H1 (cell line): ENCODE measurements at regions not wholly inside any gene's neighbourhood (a gene's known extent, or its start where the extent isn't known, plus 50 kb on each side); places are given as distances from the start of the nearest gene placed in this dataset.

Source experiments
- CTCF ChIA-PET: fragments of 300-600 bp; sonication (Branson Sonifier 250); formaldehyde crosslinking; loops from one replicate; lab custom pipeline; 2021; ENCODE audit not compliant: partially characterized antibody; lab: Charles Lee
- POLR2A ChIA-PET: fragments of 300-600 bp; sonication (Branson Sonifier 250); formaldehyde crosslinking; loops from one replicate; lab custom pipeline; 2021; ENCODE audit warnings: inconsistent platforms; ENCODE audit not compliant: partially characterized antibody; lab: Charles Lee
- DNase-seq, 2 experiments: peaks; one replicate each; pipeline versions ENCODE4 v3.0.0 to v3.0.0-alpha.2; 2010 to 2022; ENCODE audit warnings: low spot score in 2 of 2, low read depth in 1 of 2, mixed read lengths in 1 of 2
- FAIRE-seq: peaks from 2 replicates; lab custom pipeline; 2011; peaks lifted over from hg19 to GRCh38; lab: Jason Lieb, UNC
- H2AFZ ChIP-seq: 2 replicates; pipeline ENCODE4 v1.8.1; 2012; ENCODE audit warnings: low read length, inconsistent platforms
- H2AK5ac ChIP-seq: 2 replicates; pipeline ENCODE4 v1.6.1; 2013; ENCODE audit warnings: low read depth, low read length
- H2BK120ac ChIP-seq: replicated peaks from 2 replicates; pipeline ENCODE3; 2013; ENCODE audit warnings: low read depth, low read length, inconsistent platforms
- H2BK12ac ChIP-seq: 2 replicates; pipeline ENCODE4 v1.6.1; 2013; ENCODE audit warnings: low read depth, low read length
- H2BK15ac ChIP-seq: 2 replicates; pipeline ENCODE4 v1.6.1; 2013; ENCODE audit warnings: low read length
- H2BK20ac ChIP-seq: 2 replicates; pipeline ENCODE4 v1.6.1; 2013; ENCODE audit warnings: low read length
- H2BK5ac ChIP-seq: 2 replicates; pipeline ENCODE4 v1.6.1; 2013; ENCODE audit warnings: low read depth, low read length
- H3K14ac ChIP-seq: 2 replicates; pipeline ENCODE4 v1.6.1; 2013; ENCODE audit warnings: inconsistent platforms; ENCODE audit not compliant: insufficient read length
- H3K18ac ChIP-seq: 2 replicates; pipeline ENCODE4 v1.6.1; 2013; ENCODE audit warnings: low read length; ENCODE audit errors: extremely low read depth
- H3K23ac ChIP-seq: 2 replicates; pipeline ENCODE4 v1.6.1; 2013; ENCODE audit warnings: inconsistent platforms; ENCODE audit not compliant: insufficient read length
- H3K23me2 ChIP-seq: 2 replicates; pipeline ENCODE4 v1.6.1; 2013; ENCODE audit warnings: low read depth, low read length
- H3K27ac ChIP-seq: 2 replicates; pipeline ENCODE4 v1.6.1; 2011; ENCODE audit warnings: low read depth, low read length, inconsistent platforms
- H3K27me3 ChIP-seq, 4 experiments: replicated peaks in 1 of 4; 1 replicate in 1 of 4; 2 replicates in 3 of 4; pipeline versions ENCODE4 v1.6.1 to v1.8.1; 2011 to 2013; ENCODE audit warnings: low read length in 3 of 4, mild to moderate bottlenecking in 3 of 4, inconsistent platforms in 2 of 4, mixed read lengths in 2 of 4, moderate library complexity in 1 of 4; ENCODE audit not compliant: control insufficient read depth in 3 of 4, insufficient read depth in 3 of 4; ENCODE audit errors: extremely low read depth in 1 of 4
- H3K36me3 ChIP-seq, 4 experiments: 2 replicates each; pipeline versions ENCODE4 v1.6.1 to v1.8.1; 2011 to 2013; ENCODE audit warnings: mild to moderate bottlenecking in 4 of 4, low read length in 3 of 4, moderate library complexity in 2 of 4, control low read depth in 1 of 4, inconsistent platforms in 1 of 4; ENCODE audit not compliant: insufficient read depth in 4 of 4, control insufficient read depth in 2 of 4
- H3K4ac ChIP-seq: replicated peaks from 2 replicates; pipeline ENCODE3; 2013; ENCODE audit warnings: low read length, low read depth, mixed read lengths, inconsistent platforms; ENCODE audit not compliant: insufficient read length
- H3K4me1 ChIP-seq, 4 experiments: replicated peaks in 1 of 4; 1 replicate in 1 of 4; 2 replicates in 3 of 4; pipeline versions ENCODE4 v1.6.1 to v1.8.1; 2011 to 2013; ENCODE audit warnings: low read length in 3 of 4, inconsistent platforms in 2 of 4, mixed read lengths in 1 of 4; ENCODE audit not compliant: insufficient read depth in 4 of 4, control insufficient read depth in 3 of 4
- H3K4me2 ChIP-seq, 2 experiments: 2 replicates each; pipeline versions ENCODE4 v1.6.1 to v1.8.1; 2011 to 2013; ENCODE audit warnings: low read depth in 2 of 2, low read length in 2 of 2, control low read depth in 1 of 2, inconsistent platforms in 1 of 2, mild to moderate bottlenecking in 1 of 2; ENCODE audit not compliant: insufficient read depth in 1 of 2
- H3K4me3 ChIP-seq, 4 experiments: fragments of 200-600, 300-600 bp in 1 of 4; sonication (generic), shearing (Covaris generic), sonication (Bioruptor Twin) in 1 of 4; 2 replicates each; pipeline versions ENCODE4 v1.5.1 to v1.8.1; 2011 to 2016; ENCODE audit warnings: low read length in 4 of 4, low read depth in 3 of 4, control low read depth in 2 of 4, inconsistent platforms in 2 of 4, mild to moderate bottlenecking in 2 of 4, mixed read lengths in 1 of 4, moderate library complexity in 1 of 4; ENCODE audit not compliant: insufficient read depth in 2 of 4; ENCODE audit errors: extremely low read depth in 1 of 4
- H3K56ac ChIP-seq: replicated peaks from 2 replicates; pipeline ENCODE3; 2013; ENCODE audit warnings: low read depth, mild to moderate bottlenecking, mixed read lengths, low read length, inconsistent platforms; ENCODE audit not compliant: insufficient read length
- H3K79me1 ChIP-seq: 2 replicates; pipeline ENCODE4 v1.6.1; 2013; ENCODE audit warnings: low read depth, low read length, control low read depth
- H3K79me2 ChIP-seq, 2 experiments: 2 replicates each; pipeline versions ENCODE4 v1.6.1 to v1.8.1; 2012 to 2013; ENCODE audit warnings: low read length in 2 of 2, mild to moderate bottlenecking in 2 of 2, inconsistent platforms in 1 of 2; ENCODE audit not compliant: insufficient read depth in 2 of 2, control insufficient read depth in 1 of 2
- H3K9ac ChIP-seq, 4 experiments: replicated peaks in 1 of 4; 1 replicate in 1 of 4; 2 replicates in 3 of 4; pipeline versions ENCODE4 v1.6.1 to v1.8.1; 2011 to 2013; ENCODE audit warnings: low read depth in 3 of 4, low read length in 3 of 4, control low read depth in 2 of 4, mild to moderate bottlenecking in 2 of 4, moderate library complexity in 2 of 4, inconsistent platforms in 1 of 4; ENCODE audit errors: extremely low read depth in 1 of 4
- H3K9me3 ChIP-seq, 2 experiments: 2 replicates each; pipeline versions ENCODE4 v1.6.1 to v1.8.1; 2012 to 2013; ENCODE audit warnings: mild to moderate bottlenecking in 2 of 2, moderate library complexity in 2 of 2, control low read depth in 1 of 2, inconsistent platforms in 1 of 2, low read depth in 1 of 2, low read length in 1 of 2, mixed read lengths in 1 of 2; ENCODE audit not compliant: insufficient read depth in 2 of 2
- H4K20me1 ChIP-seq, 2 experiments: replicated peaks in 1 of 2; 2 replicates each; pipeline versions ENCODE3 to v1.8.1; 2011 to 2013; ENCODE audit warnings: inconsistent platforms in 2 of 2, low read length in 2 of 2, mild to moderate bottlenecking in 1 of 2; ENCODE audit not compliant: insufficient read depth in 2 of 2, control insufficient read depth in 1 of 2
- H4K5ac ChIP-seq: 2 replicates; pipeline ENCODE4 v1.6.1; 2013; ENCODE audit warnings: low read length, low read depth, mixed read lengths, inconsistent platforms; ENCODE audit not compliant: insufficient read length
- H4K8ac ChIP-seq: 2 replicates; pipeline ENCODE4 v1.8.0; 2013; ENCODE audit warnings: mild to moderate bottlenecking, moderate library complexity, low read length, inconsistent platforms; ENCODE audit not compliant: insufficient read depth; ENCODE audit errors: extremely low read depth
- H4K91ac ChIP-seq: replicated peaks from 2 replicates; pipeline ENCODE3; 2013; ENCODE audit warnings: low read length, mixed read lengths, inconsistent platforms; ENCODE audit not compliant: insufficient read length
- CHD1 ChIP-seq: IDR thresholded peaks from 2 replicates; pipeline ENCODE4 v1.6.1; 2012; ENCODE audit warnings: low read depth, low read length, improper control_type of control experiment
- CTBP2 ChIP-seq: IDR thresholded peaks from 2 replicates; pipeline ENCODE4 v1.7.0; 2011; ENCODE audit warnings: borderline replicate concordance, mild to moderate bottlenecking, moderate library complexity, mixed read lengths, low read length; ENCODE audit not compliant: insufficient read depth, insufficient read length
- NANOG ChIP-seq: IDR thresholded peaks from 2 replicates; pipeline ENCODE4 v1.6.1; 2011; ENCODE audit warnings: low read length, low read depth, mild to moderate bottlenecking, inconsistent platforms; ENCODE audit not compliant: insufficient read depth, poor library complexity, severe bottlenecking
- NRF1 ChIP-seq: IDR thresholded peaks from 2 replicates; pipeline ENCODE4 v1.6.1; 2011; ENCODE audit warnings: mild to moderate bottlenecking, low read depth, low read length, improper control_type of control experiment
- PHF8 ChIP-seq: fragments of 200-600 bp; sonication (generic); conservative IDR thresholded peaks from 2 replicates; pipeline ENCODE4 v1.7.1; 2012; ENCODE audit warnings: low read depth, mild to moderate bottlenecking, inconsistent platforms, low read length, moderate library complexity
- POLR2A ChIP-seq, 2 experiments: IDR thresholded peaks; 1 replicate in 1 of 2; 2 replicates in 1 of 2; pipeline ENCODE4 v1.6.1; 2011; ENCODE audit warnings: low read depth in 2 of 2, low read length in 2 of 2, mild to moderate bottlenecking in 2 of 2; ENCODE audit errors: control extremely low read depth in 1 of 2
- RBBP5 ChIP-seq: IDR thresholded peaks from 2 replicates; pipeline ENCODE4 v1.7.1; 2012; ENCODE audit warnings: low read depth, mild to moderate bottlenecking, inconsistent platforms, low read length, moderate library complexity, borderline replicate concordance
- RNF2 ChIP-seq: fragments of 200-900, 300-1000 bp; sonication (generic); IDR thresholded peaks from 2 replicates; pipeline ENCODE4 v1.7.1; 2016; ENCODE audit warnings: borderline replicate concordance, low read depth, mild to moderate bottlenecking, antibody characterized with exemption, low read length; ENCODE audit not compliant: poor library complexity, severe bottlenecking; ENCODE audit errors: missing control alignments
- SP4 ChIP-seq: IDR thresholded peaks from 2 replicates; pipeline ENCODE4 v1.6.1; 2012; ENCODE audit warnings: low read length, inconsistent platforms
- TBP ChIP-seq: IDR thresholded peaks from 2 replicates; pipeline ENCODE4 v1.6.1; 2011; ENCODE audit warnings: low read depth, low read length, improper control_type of control experiment
- YY1 ChIP-seq: IDR thresholded peaks from 2 replicates; pipeline ENCODE4 v1.6.1; 2011; ENCODE audit warnings: low read depth, mild to moderate bottlenecking, low read length
- WGBS, 2 experiments: shearing (Covaris generic) in 1 of 2; methylation state at CpG; one replicate each; pipeline versions ENCODE4 v1.1.6 to v1.1.7; 2013 to 2015; ENCODE audit warnings: low lambda C conversion rate in 2 of 2, mixed read lengths in 2 of 2, inconsistent platforms in 1 of 2, low coverage in 1 of 2, missing lambda C conversion rate in 1 of 2; ENCODE audit not compliant: insufficient replicate concordance in 2 of 2, insufficient coverage in 1 of 2, insufficient read length in 1 of 2; ENCODE audit errors: extremely low coverage in 1 of 2, missing lambda C conversion rate in 1 of 2; 5-methylcytosine and 5-hydroxymethylcytosine counted together

- 95% methylated on average over 2 of the region's 2 CpGs; no CpG with 5 or more reads in 1 of the 2 experiments for WGBS, 2 experiments
- DNase-seq: no peak
- CTCF ChIA-PET: interaction anchor here (1.1 kb wide), 1 partner anchor 16 kb away, joined by 3 read pairs; no protein-coding TSS in a partner anchor
- H3K27me3 ChIP-seq: no peaks in the 10 kb centered on the region
- TF ChIP-seq TBP (no peak), SP4 (no peak), POLR2A (IDR thresholded peaks at IDR 0.05; ENCODE audit: control extremely low read depth in 1 of 2, low read depth in 2 of 2, low read length in 2 of 2) (no peak), CHD1 (no peak), YY1 (no peak), NANOG (no peak), NRF1 (no peak), PHF8 (no peak), RBBP5 (no peak), RNF2 (no peak), CTBP2 (no peak)
- TF ChIP-seq, all 59 proteins: peak for 0
- no peak overlapping the region for H2AK5ac ChIP-seq
- no peak overlapping the region for H4K5ac ChIP-seq
- no peak overlapping the region for H2AFZ ChIP-seq
- H4K91ac ChIP-seq: no peak overlapping the region
- H3K56ac ChIP-seq: no peak overlapping the region
- FAIRE-seq: no peak
- no peak overlapping the region for H3K14ac ChIP-seq
- no peak overlapping the region for H2BK120ac ChIP-seq
- no peak overlapping the region for H2BK12ac ChIP-seq
- H2BK20ac ChIP-seq: no peak overlapping the region
- H3K36me3 ChIP-seq: no peaks in the 10 kb centered on the region
- H4K20me1 ChIP-seq: no peaks in the 10 kb centered on the region
- no peaks in the 10 kb centered on the region for H3K79me2 ChIP-seq
- no peak overlapping the region for H3K4me2 ChIP-seq
- no peaks in the 10 kb centered on the region; the same call in 1 of the 2 replicates for H3K23me2 ChIP-seq
- H3K4me1 ChIP-seq: peaks cover 0 to 2% (median 0%) of the 10 kb centered on the region in 4 experiments; a peak in 2 of 7 replicates
- no peak overlapping the region for H3K18ac ChIP-seq
- H2BK5ac ChIP-seq: no peak overlapping the region
- H3K9ac ChIP-seq: no peak overlapping the region
- H4K8ac ChIP-seq: no peak overlapping the region
- no peak overlapping the region for H3K4me3 ChIP-seq
- no peaks in the 10 kb centered on the region for H3K9me3 ChIP-seq
- no peak overlapping the region for H2BK15ac ChIP-seq
- no peak overlapping the region for H3K4ac ChIP-seq
- H3K27ac ChIP-seq: no peak overlapping the region
- no peaks in the 10 kb centered on the region for H3K79me1 ChIP-seq
- POLR2A ChIA-PET: no interaction called here
- no peak overlapping the region for H3K23ac ChIP-seq
These were observed 256.1 kb upstream of the SMARCA2 start for GRCh38 chr9:1759009-1759408.
